HG02798 (cell line): ENCODE measurements at regions not wholly inside any gene's neighbourhood (a gene's known extent, or its start where the extent isn't known, plus 50 kb on each side); places are given as distances from the start of the nearest gene placed in this dataset.

Experiments
- ATAC-seq: cut with Tn5 transposase; IDR thresholded peaks from one replicate; pipeline ENCODE4 v1.9.1; 2021; ENCODE audit warnings: mild to moderate bottlenecking; ENCODE audit not compliant: unreplicated experiment, poor library complexity

DNA sequence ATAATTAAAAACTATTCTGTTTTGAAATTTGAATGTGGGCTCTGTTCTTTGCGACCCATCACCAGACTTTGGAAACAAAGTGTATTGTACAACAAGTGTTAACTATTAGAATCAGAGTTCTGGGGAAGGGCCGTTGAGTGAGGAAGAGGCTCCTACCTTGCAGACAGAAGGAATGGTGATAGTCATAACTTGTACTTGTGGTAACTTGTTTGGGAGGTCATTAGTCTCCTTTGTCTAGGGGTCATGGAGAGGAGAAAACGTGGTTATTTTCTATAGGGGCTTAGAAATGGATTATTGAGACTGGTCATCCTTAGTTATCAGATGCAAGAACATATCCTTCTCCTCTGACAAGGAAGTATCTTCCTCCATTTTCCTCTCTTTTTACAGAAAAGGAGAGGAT, 174.8 kb downstream of the BMP2 start:
- no peak for ATAC-seq

DNA sequence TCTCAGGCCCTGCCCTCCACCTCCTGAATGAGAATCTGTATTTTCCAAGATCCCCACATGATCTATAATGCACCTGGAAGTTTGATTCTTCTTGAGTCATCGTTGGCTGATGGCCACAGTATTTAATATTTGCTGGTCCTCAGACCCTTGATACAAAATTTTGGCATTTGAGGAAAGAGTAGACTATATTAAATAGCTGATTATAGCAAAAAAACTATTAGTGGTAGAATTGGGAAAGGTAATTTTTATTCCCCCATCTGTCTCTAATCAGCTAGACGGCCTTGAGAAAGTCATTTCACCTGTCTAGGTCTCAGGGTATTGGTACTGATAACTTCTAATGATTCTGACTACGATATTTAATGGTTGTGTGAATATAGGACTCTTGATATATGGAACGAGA, 176.8 kb downstream of the BMP2 start:
- no peak for ATAC-seq

DNA sequence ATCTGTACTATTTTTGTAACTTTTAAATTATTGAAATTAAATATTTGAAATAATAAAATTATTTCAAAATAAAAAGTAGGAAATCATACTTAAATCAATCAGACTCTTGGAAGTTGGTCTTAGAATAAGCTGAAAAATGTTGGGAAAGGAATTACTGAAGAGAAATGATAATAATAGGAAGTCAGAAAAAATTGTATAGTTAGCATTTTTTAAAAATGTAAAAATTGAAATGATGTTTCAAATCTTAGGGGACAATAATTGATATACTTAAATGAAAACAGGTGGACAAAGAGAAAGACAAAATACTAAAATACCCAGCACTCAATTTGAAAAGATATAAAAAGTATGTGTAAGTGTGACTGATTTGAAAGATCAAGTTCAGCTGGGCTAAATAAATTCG, 186.1 kb downstream of the BMP2 start:
- ATAC-seq: no peak

DNA sequence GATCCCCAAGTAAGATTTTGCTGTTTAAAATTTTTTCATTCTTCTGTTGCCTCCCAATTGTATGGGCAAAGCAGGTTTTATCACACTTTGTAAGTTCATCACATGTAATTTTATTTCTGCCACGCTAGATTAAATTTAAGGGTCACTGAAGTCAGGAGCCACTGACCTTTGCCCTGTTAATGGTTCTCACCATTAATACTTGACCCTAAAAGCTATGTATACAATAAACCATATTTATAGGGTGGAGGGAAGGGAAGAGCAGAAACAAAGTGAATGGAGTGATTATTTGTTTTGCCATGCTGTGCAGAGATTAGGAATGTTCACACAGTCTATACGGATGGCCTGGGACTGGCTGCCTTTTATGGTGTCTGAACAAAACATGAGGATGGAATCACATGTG, 186.7 kb downstream of the BMP2 start:
- ATAC-seq: no peak

DNA sequence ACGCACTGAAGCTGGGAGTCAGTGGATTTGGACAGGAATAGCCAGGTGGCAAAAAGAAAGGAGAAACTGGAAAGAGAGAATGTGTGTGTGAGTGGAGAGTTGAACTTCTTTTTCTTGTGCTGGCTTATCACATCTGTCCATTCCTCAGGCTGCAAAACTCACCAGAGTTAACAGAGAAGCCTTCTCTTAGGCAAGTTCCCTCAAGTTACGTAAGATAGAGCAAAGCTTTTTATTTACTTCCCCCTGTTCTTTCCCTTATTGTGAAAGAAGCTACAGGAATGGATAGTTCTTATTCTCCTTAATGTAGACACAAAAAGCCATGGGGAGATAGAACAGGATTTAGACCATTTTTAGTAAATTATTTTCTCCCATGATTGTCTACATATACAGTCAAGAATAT, 188.6 kb downstream of the BMP2 start:
- no peak for ATAC-seq

DNA sequence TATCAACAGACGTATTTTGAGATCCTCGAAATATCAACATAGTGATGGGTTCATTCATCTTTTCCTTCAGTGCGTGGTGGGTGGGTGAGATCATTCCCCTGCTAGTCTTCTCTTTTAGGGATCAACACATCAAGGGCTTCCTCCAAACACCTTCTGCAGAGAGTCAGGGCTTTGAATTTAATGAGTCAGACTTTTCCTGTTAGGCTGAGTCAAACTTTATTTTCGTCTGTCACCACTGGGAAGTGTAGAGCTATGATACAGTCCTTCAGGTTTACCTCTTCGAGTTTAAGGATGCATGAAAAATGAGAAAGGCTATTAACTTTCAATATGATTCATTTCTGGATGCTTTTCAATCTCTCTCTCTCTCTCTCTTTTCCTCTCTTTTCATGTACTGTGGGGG, 189.1 kb downstream of the BMP2 start:
- no peak for ATAC-seq

DNA sequence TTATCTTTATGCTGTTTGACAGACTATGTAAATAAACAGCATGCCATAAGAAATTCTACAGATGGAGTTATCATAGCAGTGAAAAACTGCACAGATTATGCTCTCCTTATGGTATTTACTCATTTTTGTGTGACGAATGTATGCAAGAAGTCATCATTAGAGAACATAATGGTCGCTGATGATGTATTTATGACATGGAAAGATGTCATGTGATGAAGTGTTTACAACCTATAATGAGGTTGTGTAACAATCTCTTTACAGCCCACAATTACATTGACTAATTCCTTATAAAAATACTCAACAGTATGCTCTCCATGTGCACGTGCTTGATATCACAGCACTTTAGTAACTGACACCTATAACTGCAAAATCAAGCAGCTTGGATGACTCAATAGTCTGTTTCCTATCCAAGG, 192.4 kb downstream of the BMP2 start:
- ATAC-seq: no peak

DNA sequence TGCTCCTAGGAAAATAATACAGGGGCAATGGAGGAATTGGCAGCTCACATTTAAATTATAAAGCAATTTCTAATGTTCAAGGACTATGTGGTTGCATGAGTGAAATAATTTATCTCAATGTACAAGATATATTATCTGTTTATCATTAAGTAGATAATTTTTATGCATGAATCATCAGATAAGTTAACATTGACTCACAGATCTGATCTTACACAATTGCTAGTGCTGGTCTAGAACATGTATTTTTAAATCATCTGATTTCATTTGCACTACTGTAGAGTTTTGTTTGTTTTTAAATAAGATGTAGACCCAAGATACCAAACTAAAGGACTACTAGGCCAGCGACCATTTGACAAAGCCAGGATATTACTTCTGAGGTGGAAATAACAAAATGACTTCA, 199.2 kb downstream of the BMP2 start:
- ATAC-seq: no peak

DNA sequence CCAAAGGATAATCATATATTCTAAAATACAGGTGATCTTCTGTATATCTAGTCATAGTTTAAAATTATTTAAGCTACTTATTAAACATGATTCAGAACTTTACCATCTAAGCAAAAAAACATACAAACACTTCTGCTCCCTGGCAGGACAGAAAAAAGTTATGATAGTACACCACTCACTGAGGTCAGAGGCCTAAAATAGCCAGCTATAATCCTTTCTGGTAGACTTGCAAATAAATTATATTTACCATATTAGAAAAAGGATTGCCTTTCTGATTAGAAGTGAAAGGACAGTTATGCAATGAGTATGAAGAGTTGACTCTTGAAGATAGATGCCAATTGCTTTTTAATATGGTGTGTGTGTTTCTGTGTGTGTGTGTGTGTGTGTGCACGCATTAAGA, 207.4 kb downstream of the BMP2 start:
- no peak for ATAC-seq

DNA sequence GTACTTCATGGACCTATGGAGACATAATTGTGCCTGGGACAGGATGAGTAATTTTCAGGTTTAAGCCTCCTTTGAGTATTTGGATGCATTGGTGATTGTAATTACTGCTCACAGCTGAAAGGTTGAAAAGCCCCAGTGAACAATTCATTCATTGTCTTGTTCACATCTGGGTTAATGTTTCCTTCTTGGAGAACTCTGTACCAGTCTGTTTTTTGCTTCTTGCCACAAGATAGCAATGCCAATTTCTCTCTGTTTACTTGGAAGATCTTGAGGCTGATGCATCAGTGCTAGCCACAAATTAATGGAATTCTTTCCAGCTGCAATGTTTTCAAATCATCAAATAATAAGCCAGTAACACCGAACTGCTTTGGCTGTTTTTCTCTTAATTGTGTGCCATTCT, 207.8 kb downstream of the BMP2 start:
- no peak for ATAC-seq

DNA sequence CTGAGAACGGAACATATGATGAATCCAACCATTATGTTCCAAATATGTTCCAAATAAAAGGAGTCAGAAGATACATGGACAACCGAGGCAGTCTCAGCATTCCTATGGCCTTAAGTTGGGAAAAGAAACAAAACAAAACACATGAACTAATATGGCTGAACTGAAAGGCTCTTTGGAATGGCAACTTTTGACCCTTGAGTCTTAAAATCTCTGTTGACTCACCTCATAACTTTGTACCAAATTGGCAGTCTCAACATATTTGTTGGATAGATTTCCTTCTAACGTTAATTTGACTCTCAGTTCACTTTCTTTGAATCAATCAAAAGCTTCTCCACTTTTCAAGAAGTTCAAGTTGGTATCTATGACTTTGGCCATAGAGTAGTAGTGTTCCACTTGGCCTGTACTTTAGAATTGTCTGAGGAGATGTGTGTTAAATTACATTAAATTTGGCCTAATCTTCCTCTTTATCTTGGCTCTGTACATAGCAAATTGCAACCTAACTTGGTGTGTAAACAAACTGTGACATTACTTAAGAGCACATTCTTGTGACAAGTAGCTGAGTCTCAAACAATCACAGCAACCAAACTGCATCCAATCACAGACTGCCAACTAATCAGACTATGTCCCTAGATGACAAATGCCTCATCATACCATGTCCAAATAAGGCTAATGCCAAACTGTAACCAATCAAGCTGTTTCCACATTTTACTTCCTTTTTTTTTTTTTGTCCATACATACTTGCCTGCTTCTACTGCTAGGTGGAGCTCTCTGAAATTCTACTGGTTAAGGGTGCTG, 208.8 kb downstream of the BMP2 start:
- no peak for ATAC-seq

DNA sequence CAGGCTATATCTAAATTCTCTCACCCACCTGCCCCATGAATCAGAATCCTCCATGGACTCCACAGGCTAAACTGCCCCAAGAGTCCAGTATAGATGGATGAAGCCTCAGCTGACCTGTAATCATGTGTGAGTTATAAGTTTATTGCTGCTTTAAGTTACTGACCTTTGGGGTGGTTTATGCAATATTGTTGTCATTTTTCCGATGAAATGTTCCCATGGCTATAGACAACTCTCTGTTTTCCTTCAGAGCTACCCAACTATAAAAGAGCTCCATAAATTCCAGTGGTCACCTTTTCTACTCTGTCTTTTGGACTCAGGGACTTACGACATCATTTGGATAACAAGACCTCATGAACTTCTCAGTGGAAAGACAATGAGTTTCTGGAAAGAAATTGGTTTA, 212.1 kb downstream of the BMP2 start:
- no peak for ATAC-seq

DNA sequence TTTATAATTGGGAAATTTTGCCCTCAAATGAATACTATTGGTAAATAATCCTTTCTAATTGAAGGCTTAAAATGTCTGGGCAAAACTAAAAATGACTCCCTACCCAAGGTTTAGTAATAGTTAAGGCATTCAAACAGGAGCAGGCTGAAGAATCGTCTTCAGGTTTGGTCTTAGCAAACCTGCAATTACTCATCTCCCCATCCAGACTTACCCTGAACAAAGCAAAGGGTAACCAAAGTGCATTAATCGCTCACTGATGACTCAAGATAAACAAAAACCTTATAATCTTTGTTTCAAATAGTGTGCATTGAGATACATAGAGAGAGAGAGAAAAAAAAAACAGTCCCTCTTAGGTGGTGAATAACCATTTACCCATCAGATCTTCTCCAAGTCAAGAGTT, 225.5 kb downstream of the BMP2 start:
- ATAC-seq: no peak

DNA sequence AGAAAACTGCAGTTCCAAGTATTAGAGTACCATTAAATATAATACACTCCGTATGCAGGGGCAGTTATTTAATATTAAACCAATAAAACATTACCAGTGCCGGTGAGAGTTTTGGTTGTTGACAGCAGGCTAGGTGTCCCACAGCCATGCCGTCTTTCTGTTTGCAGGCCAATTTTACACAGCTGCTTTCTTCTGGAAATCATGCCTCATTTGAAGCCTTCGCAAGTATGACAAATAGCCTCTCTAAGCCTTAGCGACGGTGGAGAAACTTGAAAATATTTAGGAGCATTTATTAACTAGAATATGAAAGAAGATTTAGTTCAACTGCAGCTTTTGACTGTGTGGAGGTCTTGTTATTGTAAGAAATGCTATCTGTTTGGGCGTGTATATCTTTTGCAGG, 226.0 kb downstream of the BMP2 start:
- ATAC-seq: no peak

DNA sequence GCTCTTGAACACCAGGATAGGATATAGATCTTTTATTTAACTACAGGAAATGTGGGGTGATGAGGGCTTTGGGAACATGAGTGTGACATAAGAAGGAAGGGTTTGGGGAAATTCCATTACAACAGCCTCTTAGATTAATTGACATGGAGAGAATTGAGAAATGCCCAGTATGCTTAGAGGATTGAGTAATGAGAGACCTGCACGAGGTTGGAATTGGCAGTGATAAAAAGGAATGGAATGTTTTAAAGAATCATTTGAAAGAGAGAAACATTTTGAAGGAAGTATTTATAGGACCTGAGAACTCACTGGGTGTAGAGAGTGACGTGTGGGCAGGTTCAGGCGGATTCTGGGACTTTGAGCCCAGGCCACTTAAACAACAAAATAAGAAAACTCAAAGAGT, 227.0 kb downstream of the BMP2 start:
- ATAC-seq: no peak

DNA sequence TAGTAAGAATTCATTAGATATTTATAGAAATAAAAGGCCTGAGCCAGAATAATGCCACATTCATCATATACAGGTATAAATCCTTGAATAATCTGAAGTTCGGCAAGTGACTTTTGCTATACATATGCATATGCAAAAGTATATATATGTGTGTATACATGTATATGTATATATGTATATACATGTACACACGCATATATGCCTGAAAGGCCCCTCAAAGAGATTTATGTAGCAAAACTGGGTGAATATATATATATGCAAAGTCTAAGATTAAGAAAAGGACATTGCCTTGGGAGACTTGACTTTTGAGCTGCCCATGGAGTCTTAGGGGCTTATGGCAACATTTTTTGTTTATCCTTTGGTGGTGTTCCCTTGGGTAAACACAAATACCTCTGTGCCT, 231.4 kb downstream of the BMP2 start:
- no peak for ATAC-seq

DNA sequence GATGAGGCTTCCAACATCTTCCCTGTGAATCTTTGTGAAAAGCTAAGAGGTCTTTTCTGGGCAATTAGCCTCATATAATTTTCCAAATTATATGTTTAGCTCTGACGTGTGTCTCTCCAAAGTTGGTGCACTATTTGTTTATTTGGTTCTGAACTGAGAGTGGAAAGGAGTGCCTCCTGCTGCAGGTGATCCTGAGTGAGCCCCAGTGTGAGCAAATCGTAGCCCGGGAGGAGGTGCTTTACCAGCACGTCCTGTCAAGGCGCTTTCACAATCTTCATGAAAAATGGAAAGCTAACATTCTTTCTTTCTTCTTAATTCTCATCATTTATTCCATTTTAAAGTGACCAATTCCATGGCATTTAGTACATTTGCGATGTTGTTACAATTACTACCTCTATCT, 231.9 kb downstream of the BMP2 start:
- no peak for ATAC-seq

DNA sequence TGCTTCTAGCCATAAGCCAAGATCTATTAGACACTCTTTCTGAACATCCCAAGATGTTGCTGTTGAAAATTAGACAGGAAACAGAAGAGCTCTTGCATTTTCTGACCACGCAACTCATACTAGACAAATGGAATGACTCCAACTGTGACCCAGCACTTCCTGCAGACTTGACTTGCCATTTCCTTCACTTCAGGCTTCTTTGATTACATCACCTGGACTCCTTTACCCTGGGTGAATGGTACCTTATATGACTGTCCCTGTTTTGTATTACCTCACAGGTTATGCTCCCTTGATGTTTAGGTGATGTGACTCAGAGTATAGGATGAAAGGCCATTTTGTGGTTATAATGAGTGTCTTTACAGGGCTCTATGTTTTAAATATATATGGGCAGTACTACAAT, 236.1 kb downstream of the BMP2 start:
- no peak for ATAC-seq

DNA sequence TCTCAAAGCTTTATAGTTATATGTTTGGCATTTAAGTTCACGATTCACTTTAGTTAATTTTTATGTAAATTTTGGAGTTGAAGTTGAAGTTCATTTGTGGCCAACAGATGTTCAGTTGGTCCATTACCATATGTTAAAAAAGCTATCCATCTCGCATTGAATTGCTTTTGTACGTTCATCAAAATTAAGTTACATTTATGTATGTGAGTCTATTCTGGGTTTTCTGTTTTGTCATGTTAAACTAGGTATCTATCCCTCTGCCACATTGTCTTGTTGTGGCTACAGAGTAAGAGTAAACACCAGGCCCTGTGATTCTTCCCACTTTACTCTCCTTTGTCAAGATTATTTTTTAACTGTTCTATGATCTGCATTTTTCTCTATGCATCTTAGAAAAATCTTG, 237.3 kb downstream of the BMP2 start:
- no peak for ATAC-seq

DNA sequence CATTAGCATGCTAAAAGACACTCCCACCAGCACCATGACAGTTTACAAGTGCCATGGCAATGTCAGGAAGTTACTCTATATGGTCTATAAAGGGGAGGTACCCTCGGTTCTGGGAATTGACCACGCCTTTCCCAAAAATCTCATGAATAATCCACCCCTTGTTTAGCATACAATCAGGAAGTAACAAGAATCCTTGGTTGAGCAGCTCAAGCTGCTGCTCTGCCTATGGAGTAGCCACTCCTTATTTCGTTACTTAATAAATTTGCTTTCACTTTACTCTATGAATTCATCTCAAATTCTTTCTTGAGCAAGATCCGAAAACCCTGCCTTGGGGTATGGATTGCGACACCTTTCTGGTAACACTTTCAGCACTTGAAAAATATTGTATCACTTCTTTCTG, 243.0 kb downstream of the BMP2 start:
- no peak for ATAC-seq

DNA sequence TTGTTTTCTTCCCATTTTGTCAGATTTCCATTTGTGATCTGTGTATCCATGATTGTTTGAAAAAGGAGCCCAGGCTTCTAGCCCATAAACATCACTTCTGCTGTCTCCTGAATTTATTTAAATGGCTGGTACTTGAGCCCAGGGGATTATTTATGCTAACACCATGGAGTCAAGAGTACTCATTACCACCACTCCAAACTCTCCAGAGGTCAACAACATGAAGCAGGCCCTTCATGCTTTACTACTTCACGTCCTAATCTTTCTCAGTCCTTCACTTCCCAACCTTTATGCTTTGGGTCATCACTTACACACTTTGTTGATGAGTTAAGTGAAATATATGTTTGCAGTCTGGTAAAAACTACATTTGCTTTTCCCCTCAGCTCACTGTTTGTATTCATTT, 247.8 kb downstream of the BMP2 start:
- no peak for ATAC-seq

DNA sequence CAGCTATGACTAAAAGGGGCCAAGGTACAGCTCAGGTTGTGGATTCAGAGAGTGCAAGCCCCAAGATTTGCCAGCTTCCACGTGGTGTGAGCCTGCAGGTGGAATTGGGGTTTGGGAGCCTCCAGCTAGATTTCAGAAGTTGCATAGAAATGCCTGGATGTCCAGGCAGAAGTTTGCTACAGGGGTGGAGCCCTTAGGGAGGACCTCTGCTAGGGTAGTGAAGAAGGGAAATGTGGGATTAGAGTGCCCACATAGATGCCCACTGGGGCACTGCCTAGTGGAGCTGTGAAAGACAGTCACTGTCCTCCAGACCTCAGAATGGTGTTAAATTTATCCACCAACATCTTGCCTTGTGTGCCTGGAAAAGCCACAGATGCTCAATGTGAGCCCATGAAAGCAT, 255.1 kb downstream of the BMP2 start:
- ATAC-seq: no peak

DNA sequence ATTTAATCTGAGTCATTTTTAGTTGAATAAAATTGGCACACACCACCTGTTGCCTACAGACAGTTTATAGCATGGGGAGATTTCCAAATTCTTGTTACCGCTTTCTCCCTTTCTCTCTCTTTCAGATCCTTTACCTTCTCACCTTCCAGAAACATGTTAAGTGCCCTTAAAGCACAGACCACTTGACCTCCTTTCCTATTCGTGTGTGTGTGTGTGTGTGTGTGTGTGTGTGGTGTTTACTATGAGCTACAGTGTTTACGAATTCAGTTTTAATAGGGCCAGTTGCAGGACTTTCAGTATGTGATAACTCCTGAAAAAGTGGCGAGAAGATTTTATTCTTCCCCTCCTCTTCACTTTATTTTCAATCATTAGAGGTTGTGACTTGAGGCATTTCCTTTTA, 258.1 kb downstream of the BMP2 start:
- ATAC-seq: no peak
